HEK293 (cell line): ENCODE measurements at regions not wholly inside any gene's neighbourhood (a gene's known extent, or its start where the extent isn't known, plus 50 kb on each side); places are given as distances from the start of the nearest gene placed in this dataset.

Experiments
- AEBP2 ChIP-seq: fragments of 450-650 bp; formaldehyde crosslinking; IDR thresholded peaks from 2 replicates; pipeline ENCODE4 v1.5.1; 2016; ENCODE audit warnings: missing biosample characterization, missing genetic modification characterization, borderline replicate concordance
- BCL11A ChIP-seq: fragments of 450-650 bp; formaldehyde crosslinking; IDR thresholded peaks from 2 replicates; pipeline ENCODE4 v1.5.1; 2016; ENCODE audit warnings: low read depth, missing biosample characterization, missing genetic modification characterization
- REPIN1 ChIP-seq: fragments of 450-650 bp; formaldehyde crosslinking; IDR thresholded peaks from 2 replicates; pipeline ENCODE4 v1.5.1; 2017; ENCODE audit warnings: missing biosample characterization, missing genetic modification characterization, low read depth
- SP3 ChIP-seq: fragments of 450-650 bp; formaldehyde crosslinking; IDR thresholded peaks from 2 replicates; pipeline ENCODE4 v1.5.1; 2016; ENCODE audit warnings: missing biosample characterization, missing genetic modification characterization
- ZBTB26 ChIP-seq: fragments of 450-650 bp; formaldehyde crosslinking; optimal IDR thresholded peaks from 2 replicates; pipeline ENCODE3; 2016; ENCODE audit warnings: missing biosample characterization, mild to moderate bottlenecking, missing genetic modification characterization
- ZNF280C ChIP-seq: fragments of 450-650 bp; formaldehyde crosslinking; IDR thresholded peaks from 2 replicates; pipeline ENCODE4 v1.5.1; 2016; ENCODE audit warnings: missing biosample characterization, missing genetic modification characterization
- ZNF473 ChIP-seq: fragments of 450-650 bp; formaldehyde crosslinking; IDR thresholded peaks from 2 replicates; pipeline ENCODE4 v1.5.1; 2017; ENCODE audit warnings: missing biosample characterization, missing genetic modification characterization
- ZNF521 ChIP-seq: fragments of 450-650 bp; formaldehyde crosslinking; IDR thresholded peaks from 2 replicates; pipeline ENCODE4 v1.5.1; 2017; ENCODE audit warnings: missing biosample characterization, mild to moderate bottlenecking, missing genetic modification characterization
- ZNF585B ChIP-seq: fragments of 450-650 bp; formaldehyde crosslinking; IDR thresholded peaks from 2 replicates; pipeline ENCODE4 v1.5.1; 2016; ENCODE audit warnings: missing biosample characterization, missing genetic modification characterization
- ZNF670 ChIP-seq: fragments of 450-650 bp; formaldehyde crosslinking; IDR thresholded peaks from 2 replicates; pipeline ENCODE4 v1.5.1; 2016; ENCODE audit warnings: missing biosample characterization, missing genetic modification characterization, low read depth
- TF ChIP-seq, protein P1 (sequence below): fragments of 450-650 bp; formaldehyde crosslinking; IDR thresholded peaks from 2 replicates; pipeline ENCODE4 v1.5.1; 2016; ENCODE audit warnings: missing biosample characterization, missing genetic modification characterization
- TF ChIP-seq, protein P2 (sequence below): fragments of 450-650 bp; formaldehyde crosslinking; conservative IDR thresholded peaks from 2 replicates; pipeline ENCODE4 v1.5.1; 2016; ENCODE audit warnings: low read depth, missing biosample characterization, missing genetic modification characterization
- TF ChIP-seq, protein P3 (sequence below): fragments of 450-650 bp; formaldehyde crosslinking; IDR thresholded peaks from 2 replicates; pipeline ENCODE4 v1.5.1; 2017; ENCODE audit warnings: missing biosample characterization, missing genetic modification characterization

DNA sequence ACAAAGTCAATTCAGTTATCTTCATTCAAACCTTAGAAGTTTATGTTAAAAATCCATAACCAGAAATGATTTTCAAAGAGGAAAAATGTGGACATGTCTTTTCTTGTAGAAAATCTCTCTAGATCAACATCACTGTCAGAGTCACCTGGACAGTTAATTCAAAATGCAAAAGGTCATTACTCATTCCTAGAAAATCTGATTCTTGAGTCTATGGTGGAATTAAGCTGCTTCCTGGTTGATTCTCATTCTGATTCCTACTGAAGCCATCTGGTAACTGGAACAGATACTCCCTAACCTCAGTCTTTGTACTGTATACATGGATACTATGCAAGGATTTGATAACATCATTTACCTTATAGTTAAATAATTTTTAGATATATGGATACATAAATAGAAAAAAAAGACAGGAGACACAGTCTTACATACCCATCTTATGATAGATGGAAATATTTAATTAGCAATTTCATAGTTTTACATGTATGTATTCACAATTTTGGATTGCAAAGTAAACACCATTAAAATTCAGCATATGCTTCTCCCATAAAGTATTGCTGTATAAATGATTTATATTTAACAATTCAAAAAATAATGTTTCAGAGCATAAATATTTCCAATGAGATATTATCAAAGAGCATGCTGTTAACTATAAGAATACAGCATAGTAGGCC is 693.2 kb upstream of the CCDC54 start (continued):
- TF ChIP-seq AEBP2 = no peak
- TF ChIP-seq ZNF280C (tag by site-specific recombination) = no peak
- no peak for TF ChIP-seq BCL11A (tag by site-specific recombination)
- TF ChIP-seq, protein P1, sequence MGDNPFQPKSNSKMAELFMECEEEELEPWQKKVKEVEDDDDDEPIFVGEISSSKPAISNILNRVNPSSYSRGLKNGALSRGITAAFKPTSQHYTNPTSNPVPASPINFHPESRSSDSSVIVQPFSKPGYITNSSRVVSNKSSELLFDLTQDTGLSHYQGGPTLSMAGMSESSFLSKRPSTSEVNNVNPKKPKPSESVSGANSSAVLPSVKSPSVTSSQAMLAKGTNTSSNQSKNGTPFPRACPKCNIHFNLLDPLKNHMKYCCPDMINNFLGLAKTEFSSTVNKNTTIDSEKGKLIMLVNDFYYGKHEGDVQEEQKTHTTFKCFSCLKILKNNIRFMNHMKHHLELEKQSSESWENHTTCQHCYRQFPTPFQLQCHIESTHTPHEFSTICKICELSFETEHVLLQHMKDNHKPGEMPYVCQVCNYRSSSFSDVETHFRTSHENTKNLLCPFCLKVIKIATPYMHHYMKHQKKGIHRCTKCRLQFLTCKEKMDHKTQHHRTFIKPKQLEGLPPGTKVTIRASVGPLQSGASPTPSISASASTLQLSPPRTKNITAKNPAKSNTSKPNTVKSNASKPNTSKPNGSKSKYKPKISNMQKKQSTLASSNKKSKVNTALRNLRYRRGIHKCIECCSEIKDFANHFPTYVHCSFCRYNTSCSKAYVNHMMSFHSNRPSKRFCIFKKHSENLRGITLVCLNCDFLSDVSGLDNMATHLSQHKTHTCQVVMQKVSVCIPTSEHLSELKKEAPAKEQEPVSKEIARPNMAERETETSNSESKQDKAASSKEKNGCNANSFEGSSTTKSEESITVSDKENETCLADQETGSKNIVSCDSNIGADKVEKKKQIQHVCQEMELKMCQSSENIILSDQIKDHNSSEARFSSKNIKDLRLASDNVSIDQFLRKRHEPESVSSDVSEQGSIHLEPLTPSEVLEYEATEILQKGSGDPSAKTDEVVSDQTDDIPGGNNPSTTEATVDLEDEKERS (tag by site-specific recombination) = no peak
- TF ChIP-seq, protein P2, sequence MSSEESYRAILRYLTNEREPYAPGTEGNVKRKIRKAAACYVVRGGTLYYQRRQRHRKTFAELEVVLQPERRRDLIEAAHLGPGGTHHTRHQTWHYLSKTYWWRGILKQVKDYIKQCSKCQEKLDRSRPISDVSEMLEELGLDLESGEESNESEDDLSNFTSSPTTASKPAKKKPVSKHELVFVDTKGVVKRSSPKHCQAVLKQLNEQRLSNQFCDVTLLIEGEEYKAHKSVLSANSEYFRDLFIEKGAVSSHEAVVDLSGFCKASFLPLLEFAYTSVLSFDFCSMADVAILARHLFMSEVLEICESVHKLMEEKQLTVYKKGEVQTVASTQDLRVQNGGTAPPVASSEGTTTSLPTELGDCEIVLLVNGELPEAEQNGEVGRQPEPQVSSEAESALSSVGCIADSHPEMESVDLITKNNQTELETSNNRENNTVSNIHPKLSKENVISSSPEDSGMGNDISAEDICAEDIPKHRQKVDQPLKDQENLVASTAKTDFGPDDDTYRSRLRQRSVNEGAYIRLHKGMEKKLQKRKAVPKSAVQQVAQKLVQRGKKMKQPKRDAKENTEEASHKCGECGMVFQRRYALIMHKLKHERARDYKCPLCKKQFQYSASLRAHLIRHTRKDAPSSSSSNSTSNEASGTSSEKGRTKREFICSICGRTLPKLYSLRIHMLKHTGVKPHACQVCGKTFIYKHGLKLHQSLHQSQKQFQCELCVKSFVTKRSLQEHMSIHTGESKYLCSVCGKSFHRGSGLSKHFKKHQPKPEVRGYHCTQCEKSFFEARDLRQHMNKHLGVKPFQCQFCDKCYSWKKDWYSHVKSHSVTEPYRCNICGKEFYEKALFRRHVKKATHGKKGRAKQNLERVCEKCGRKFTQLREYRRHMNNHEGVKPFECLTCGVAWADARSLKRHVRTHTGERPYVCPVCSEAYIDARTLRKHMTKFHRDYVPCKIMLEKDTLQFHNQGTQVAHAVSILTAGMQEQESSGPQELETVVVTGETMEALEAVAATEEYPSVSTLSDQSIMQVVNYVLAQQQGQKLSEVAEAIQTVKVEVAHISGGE = no peak
- TF ChIP-seq ZNF473 (tag by site-specific recombination) = no peak
- TF ChIP-seq ZNF585B (tag by site-specific recombination) = no peak
- TF ChIP-seq REPIN1 = no peak
- TF ChIP-seq, protein P3, sequence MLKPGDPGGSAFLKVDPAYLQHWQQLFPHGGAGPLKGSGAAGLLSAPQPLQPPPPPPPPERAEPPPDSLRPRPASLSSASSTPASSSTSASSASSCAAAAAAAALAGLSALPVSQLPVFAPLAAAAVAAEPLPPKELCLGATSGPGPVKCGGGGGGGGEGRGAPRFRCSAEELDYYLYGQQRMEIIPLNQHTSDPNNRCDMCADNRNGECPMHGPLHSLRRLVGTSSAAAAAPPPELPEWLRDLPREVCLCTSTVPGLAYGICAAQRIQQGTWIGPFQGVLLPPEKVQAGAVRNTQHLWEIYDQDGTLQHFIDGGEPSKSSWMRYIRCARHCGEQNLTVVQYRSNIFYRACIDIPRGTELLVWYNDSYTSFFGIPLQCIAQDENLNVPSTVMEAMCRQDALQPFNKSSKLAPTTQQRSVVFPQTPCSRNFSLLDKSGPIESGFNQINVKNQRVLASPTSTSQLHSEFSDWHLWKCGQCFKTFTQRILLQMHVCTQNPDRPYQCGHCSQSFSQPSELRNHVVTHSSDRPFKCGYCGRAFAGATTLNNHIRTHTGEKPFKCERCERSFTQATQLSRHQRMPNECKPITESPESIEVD (tag by site-specific recombination) = no peak
- TF ChIP-seq ZNF670 = no peak
- TF ChIP-seq ZBTB26 (tag by site-specific recombination) = no peak
- TF ChIP-seq ZNF521 (tag by site-specific recombination) = no peak
- no peak for TF ChIP-seq SP3 (tag by site-specific recombination)
- TF ChIP-seq, all 188 proteins: peak for 0
